ENCODE measurements at regions not wholly inside any gene's neighbourhood (a gene's known extent, or its start where the extent isn't known, plus 50 kb on each side); places are given as distances from the start of the nearest gene placed in this dataset.

DNA sequence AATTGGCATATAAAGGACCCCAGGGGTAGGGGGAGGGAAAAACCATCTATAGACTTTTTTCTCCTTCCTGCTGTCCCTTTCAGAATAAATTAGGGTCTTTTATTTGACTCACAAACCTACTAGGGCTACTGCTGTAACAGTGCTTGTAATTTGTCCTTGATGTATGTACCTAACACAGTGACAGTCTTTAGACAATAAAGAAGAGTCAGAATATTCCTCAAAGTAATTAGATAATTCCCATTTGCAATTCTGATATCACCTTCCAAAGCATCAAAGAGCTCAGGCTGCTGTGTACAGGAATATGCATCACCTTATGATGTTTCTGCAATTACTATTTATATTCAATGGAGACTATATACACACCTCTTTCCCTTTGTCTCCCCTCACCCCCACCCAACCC, 161.7 kb downstream of the MREG start:
- H3K4me3 ChIP-seq (ENCODE audit: low read depth, low read length) = no peak overlapping the region
- DNase-seq (ENCODE audit: low read depth) = no peak
- no peak for TF ChIP-seq CTCF (IDR thresholded peaks at IDR 0.05; ENCODE audit: low read depth, low read length, missing control alignments)

GRCh38 chr2:215851082-215851481, 162.3 kb downstream of the MREG start:
- no peak for DNase-seq (ENCODE audit: low read depth)
- TF ChIP-seq CTCF (IDR thresholded peaks at IDR 0.05; ENCODE audit: low read depth, low read length, missing control alignments) = no peak
- no peak overlapping the region for H3K4me3 ChIP-seq (ENCODE audit: low read depth, low read length)

DNA sequence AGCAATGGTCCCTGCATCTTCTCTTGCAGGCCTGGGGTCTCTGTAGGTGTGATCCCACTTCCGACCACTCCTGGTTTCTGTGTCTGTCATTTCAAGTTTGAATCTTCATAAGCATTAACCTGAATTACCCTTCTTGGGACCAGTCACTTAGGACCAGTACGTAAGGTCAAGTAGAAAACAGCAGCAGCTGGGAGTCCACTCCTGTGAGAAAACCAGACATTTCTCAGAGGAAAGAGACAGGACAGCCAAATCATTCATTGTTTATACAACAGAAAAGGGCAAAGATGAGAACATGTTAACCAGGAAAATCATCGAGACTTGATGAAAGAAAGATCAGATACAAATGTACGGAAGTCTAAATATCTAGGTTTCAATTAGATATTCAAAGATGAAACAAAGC, 163.0 kb downstream of the MREG start:
- H3K4me3 ChIP-seq (ENCODE audit: low read depth, low read length) = no peak overlapping the region
- no peak for TF ChIP-seq CTCF (IDR thresholded peaks at IDR 0.05; ENCODE audit: low read depth, low read length, missing control alignments)
- DNase-seq (ENCODE audit: low read depth) = no peak

DNA sequence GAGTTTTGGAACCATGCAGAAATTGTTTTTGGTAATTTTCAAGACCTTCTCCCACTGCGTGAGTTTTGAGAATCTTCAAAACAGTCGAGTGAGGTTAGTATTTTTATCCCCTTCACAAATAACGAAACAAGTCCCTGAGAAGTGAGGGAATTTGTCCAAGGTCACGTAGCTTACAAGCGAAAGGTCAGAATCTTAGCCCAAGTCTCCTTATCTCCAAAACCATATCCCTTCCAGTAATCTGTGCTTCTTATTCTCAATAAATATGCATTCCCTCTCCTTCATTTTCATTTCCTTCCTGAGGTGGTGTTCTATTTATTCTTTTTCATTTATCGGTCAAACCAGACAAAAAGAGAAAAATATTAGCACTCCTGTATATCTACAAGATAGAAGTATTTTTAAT, 163.6 kb downstream of the MREG start:
- H3K4me3 ChIP-seq (ENCODE audit: low read depth, low read length) = no peak overlapping the region
- DNase-seq (ENCODE audit: low read depth) = no peak
- TF ChIP-seq CTCF (IDR thresholded peaks at IDR 0.05; ENCODE audit: low read depth, low read length, missing control alignments) = no peak

DNA sequence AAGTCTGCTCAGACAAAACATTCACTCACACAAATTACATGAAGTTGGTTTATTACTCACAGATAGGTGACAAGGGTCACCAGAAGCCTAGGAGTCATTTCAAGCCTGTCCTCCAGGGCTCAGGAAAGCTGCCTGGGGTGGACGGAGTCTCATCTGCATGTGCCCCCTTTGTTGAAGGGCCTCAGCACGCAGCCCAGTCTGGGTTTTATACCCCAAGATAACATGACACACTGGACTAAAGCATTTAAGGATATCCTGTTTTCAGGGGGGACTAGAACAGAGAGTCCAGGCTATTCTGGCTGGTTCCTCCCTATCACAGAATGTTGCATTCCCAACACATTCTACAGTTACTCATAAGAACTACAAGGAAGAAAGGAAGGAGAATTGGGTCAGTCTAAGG, 164.7 kb downstream of the MREG start:
- H3K4me3 ChIP-seq (ENCODE audit: low read depth, low read length) = no peak overlapping the region
- DNase-seq (ENCODE audit: low read depth) = no peak
- TF ChIP-seq CTCF (IDR thresholded peaks at IDR 0.05; ENCODE audit: low read depth, low read length, missing control alignments) = no peak

GRCh38 chr2:215848146-215848545, 165.2 kb downstream of the MREG start:
- H3K4me3 ChIP-seq (ENCODE audit: low read depth, low read length) = no peak overlapping the region

More at GRCh38 chr2:215848146-215848545, 165.2 kb downstream of the MREG start:
- no peak for DNase-seq (ENCODE audit: low read depth)
- no peak for TF ChIP-seq CTCF (IDR thresholded peaks at IDR 0.05; ENCODE audit: low read depth, low read length, missing control alignments)

Data from GM12864 (cell line).